GM23338 (cell line): ENCODE measurements at regions not wholly inside any gene's neighbourhood (a gene's known extent, or its start where the extent isn't known, plus 50 kb on each side); places are given as distances from the start of the nearest gene placed in this dataset.

Source experiments
- ATAC-seq: fragments of 200-7000 bp; cut with Tn5 transposase; 3 replicates; pipeline ENCODE4 v1.9.1; 2020
- DNase-seq: peaks from one replicate; pipeline ENCODE4 v3.0.0-alpha.2; 2015; ENCODE audit warnings: low spot score
- H2AFZ ChIP-seq: fragments of 200-600 bp; sonication (generic); 2 replicates; pipeline ENCODE4 v1.8.0; 2016; ENCODE audit warnings: antibody characterized with exemption, mild to moderate bottlenecking, moderate library complexity
- H3F3A ChIP-seq: fragments of 200-600 bp; sonication (generic); replicated peaks from 2 replicates; pipeline ENCODE4 v1.8.0; 2017; ENCODE audit warnings: antibody characterized with exemption, mixed run types, low read depth
- H3K27ac ChIP-seq: fragments of 200-600 bp; sonication (generic); 2 replicates; pipeline ENCODE4 v1.6.1; 2016; ENCODE audit warnings: low read depth
- H3K27me3 ChIP-seq: fragments of 200-600 bp; sonication (generic); 2 replicates; pipeline ENCODE4 v1.8.0; 2016; ENCODE audit warnings: mild to moderate bottlenecking, mixed run types, moderate library complexity; ENCODE audit not compliant: insufficient read depth
- H3K36me3 ChIP-seq: fragments of 200-600 bp; sonication (generic); 2 replicates; pipeline ENCODE4 v1.8.0; 2016; ENCODE audit warnings: mild to moderate bottlenecking; ENCODE audit not compliant: insufficient read depth
- H3K4me1 ChIP-seq: fragments of 200-600 bp; sonication (generic); 2 replicates; pipeline ENCODE4 v1.8.0; 2016; ENCODE audit warnings: mild to moderate bottlenecking, moderate library complexity; ENCODE audit not compliant: insufficient read depth
- H3K4me2 ChIP-seq: fragments of 200-600 bp; sonication (generic); 2 replicates; pipeline ENCODE4 v1.7.1; 2017; ENCODE audit warnings: mixed run types
- H3K4me3 ChIP-seq: fragments of 200-600 bp; sonication (generic); 2 replicates; pipeline ENCODE4 v1.6.1; 2016; ENCODE audit warnings: mixed run types
- H3K79me2 ChIP-seq: fragments of 200-600 bp; sonication (generic); replicated peaks from 2 replicates; pipeline ENCODE4 v1.8.0; 2017; ENCODE audit warnings: mild to moderate bottlenecking; ENCODE audit not compliant: insufficient read depth
- H3K9me2 ChIP-seq: fragments of 200-600 bp; sonication (generic); 2 replicates; pipeline ENCODE4 v1.8.0; 2017; ENCODE audit not compliant: insufficient read depth
- H4K20me1 ChIP-seq: fragments of 200-600 bp; sonication (generic); replicated peaks from 2 replicates; pipeline ENCODE4 v1.8.0; 2017; ENCODE audit warnings: mild to moderate bottlenecking; ENCODE audit not compliant: insufficient read depth
- H3K27ac Mint-ChIP-seq: 2 replicates; pipeline ENCODE4 v1.8.0; 2020; ENCODE audit warnings: inconsistent platforms, mild to moderate bottlenecking, moderate library complexity, mixed read lengths
- H3K27me3 Mint-ChIP-seq: 3 replicates; pipeline ENCODE4 v1.8.0; 2022; ENCODE audit warnings: low read depth, mild to moderate bottlenecking, moderate library complexity, mixed read lengths, inconsistent platforms; ENCODE audit not compliant: insufficient read depth, poor library complexity
- H3K36me3 Mint-ChIP-seq: 3 replicates; pipeline ENCODE4 v1.8.0; 2021; ENCODE audit warnings: low read depth, mild to moderate bottlenecking, inconsistent platforms, moderate library complexity, mixed read lengths
- H3K4me1 Mint-ChIP-seq: 3 replicates; pipeline ENCODE4 v1.8.0; 2020; ENCODE audit warnings: mild to moderate bottlenecking, inconsistent platforms, mixed read lengths
- H3K4me3 Mint-ChIP-seq: 3 replicates; pipeline ENCODE4 v1.8.0; 2021; ENCODE audit warnings: moderate library complexity, mild to moderate bottlenecking, inconsistent platforms, mixed read lengths
- H3K9me3 Mint-ChIP-seq: 3 replicates; pipeline ENCODE4 v1.8.0; 2020; ENCODE audit warnings: moderate library complexity, mild to moderate bottlenecking, inconsistent platforms, mixed read lengths
- CREB1 ChIP-seq: fragments of 250-450 bp; sonication (Bioruptor Pico); IDR thresholded peaks from 2 replicates; pipeline ENCODE4 v1.5.0; 2020; ENCODE audit warnings: low read depth, mild to moderate bottlenecking, moderate library complexity
- CTCF ChIP-seq, 2 experiments: fragments of 200-600 bp in 1 of 2; sonication (generic) in 1 of 2; conservative IDR thresholded peaks; 2 replicates each; pipeline versions ENCODE4 v1.5.1 to v1.6.1; 2016 to 2017; ENCODE audit warnings: antibody characterized with exemption in 2 of 2, low read depth in 2 of 2, mild to moderate bottlenecking in 2 of 2, moderate library complexity in 1 of 2
- ETS1 ChIP-seq: IDR thresholded peaks from 2 replicates; pipeline ENCODE4 v1.6.1; 2016; ENCODE audit warnings: antibody characterized with exemption
- EZH2 ChIP-seq: fragments of 200-600 bp; sonication (generic); IDR thresholded peaks from one replicate; pipeline ENCODE4 v1.8.0; 2017; ENCODE audit warnings: antibody characterized with exemption, mild to moderate bottlenecking, low read depth; ENCODE audit not compliant: unreplicated experiment
- EZH2phosphoT487 ChIP-seq: fragments of 200-600 bp; sonication (generic); IDR thresholded peaks from one replicate; pipeline ENCODE4 v1.8.1; 2018; ENCODE audit warnings: antibody characterized with exemption; ENCODE audit not compliant: unreplicated experiment
- JUNB ChIP-seq: IDR thresholded peaks from one replicate; pipeline ENCODE4 v1.6.1; 2016; ENCODE audit warnings: antibody characterized with exemption; ENCODE audit not compliant: unreplicated experiment
- NANOG ChIP-seq: IDR thresholded peaks from 2 replicates; pipeline ENCODE4 v1.6.1; 2016; ENCODE audit warnings: antibody characterized with exemption, borderline replicate concordance
- POLR2AphosphoS5 ChIP-seq: IDR thresholded peaks from 2 replicates; pipeline ENCODE4 v1.6.1; 2016; ENCODE audit warnings: antibody characterized with exemption, low read depth
- REST ChIP-seq: IDR thresholded peaks from one replicate; pipeline ENCODE4 v1.6.1; 2018; ENCODE audit warnings: antibody characterized with exemption; ENCODE audit not compliant: unreplicated experiment
- STAT1 ChIP-seq: IDR thresholded peaks from one replicate; pipeline ENCODE4 v1.6.1; 2016; ENCODE audit warnings: antibody characterized with exemption; ENCODE audit not compliant: unreplicated experiment
- ZNF114 ChIP-seq: fragments of 250-450 bp; sonication (Bioruptor Pico); IDR thresholded peaks from 2 replicates; pipeline ENCODE4 v1.5.0; 2020; ENCODE audit warnings: mild to moderate bottlenecking, moderate library complexity
- ZNF331 ChIP-seq: fragments of 250-450 bp; sonication (Bioruptor Pico); IDR thresholded peaks from 2 replicates; pipeline ENCODE4 v1.5.0; 2020; ENCODE audit warnings: low read depth, mild to moderate bottlenecking, moderate library complexity
- ZNF462 ChIP-seq: fragments of 250-450 bp; sonication (Bioruptor Pico); IDR thresholded peaks from 2 replicates; pipeline ENCODE4 v1.5.0; 2020; ENCODE audit warnings: mild to moderate bottlenecking, moderate library complexity

- no peak for DNase-seq
- H3K36me3 Mint-ChIP-seq: peaks cover 3% of the 10 kb centered on the region; the same call in 2 of the 3 replicates
- no peaks in the 10 kb centered on the region for H3K27me3 ChIP-seq
- no peak overlapping the region for H3K4me3 ChIP-seq
- no peak overlapping the region for H3K4me3 Mint-ChIP-seq
- H3K4me2 ChIP-seq: no peak overlapping the region
- no peaks in the 10 kb centered on the region for H3K27me3 Mint-ChIP-seq
- no peaks in the 10 kb centered on the region for H3K79me2 ChIP-seq
- no peaks in the 10 kb centered on the region for H3F3A ChIP-seq
- H3K27ac Mint-ChIP-seq: no peak overlapping the region
- 0 out of 2 replicates have a peak, but pooled peaks cover 4% of the 10 kb centered on the region for H3K9me2 ChIP-seq
- H3K9me3 Mint-ChIP-seq: peaks cover 5% of the 10 kb centered on the region; the same call in 2 of the 3 replicates
- no peak for TF ChIP-seq ZNF462
- no peak for TF ChIP-seq REST
- no peak for TF ChIP-seq ZNF114
- no peak for TF ChIP-seq NANOG
- TF ChIP-seq ETS1: no peak
- no peak for TF ChIP-seq ZNF331
- TF ChIP-seq EZH2: no peak
- TF ChIP-seq JUNB: no peak
- TF ChIP-seq EZH2phosphoT487: no peak
- no peak for TF ChIP-seq STAT1
- TF ChIP-seq POLR2AphosphoS5: no peak
- no peak for TF ChIP-seq CTCF (conservative IDR thresholded peaks at IDR 0.05; ENCODE audit: low read depth in 2 of 2)
- no peak for TF ChIP-seq CREB1
- no peak for ATAC-seq
- H4K20me1 ChIP-seq: no peaks in the 10 kb centered on the region
- H3K36me3 ChIP-seq: no peaks in the 10 kb centered on the region
- peaks cover 3% of the 10 kb centered on the region; the same call in 2 of the 3 replicates for H3K4me1 Mint-ChIP-seq
- no peak overlapping the region for H2AFZ ChIP-seq
- H3K4me1 ChIP-seq: no peaks in the 10 kb centered on the region
- no peak overlapping the region for H3K27ac ChIP-seq
Observed at GRCh38 chr12:20289520-20289919, 78.8 kb upstream of the PDE3A start.
